ENCODE measurements at regions not wholly inside any gene's neighbourhood (a gene's known extent, or its start where the extent isn't known, plus 50 kb on each side); places are given as distances from the start of the nearest gene placed in this dataset.

- DNase-seq: no peak
These were observed 162.2 kb downstream of the OXSM start for GRCh38 chr3:25952133-25952532.

GRCh38 chr3:25957026-25957425, 167.1 kb downstream of the OXSM start:
- H3K27me3 ChIP-seq (ENCODE audit: control insufficient read depth, insufficient read depth, low read length): no peaks in the 10 kb centered on the region
- no peak for DNase-seq
- no peaks in the 10 kb centered on the region for H3K36me3 ChIP-seq (replicated peaks; ENCODE audit: control insufficient read depth, insufficient read depth, low read length)
- H3K4me3 ChIP-seq (ENCODE audit: insufficient read depth, low read depth, low read length): no peak overlapping the region

More at GRCh38 chr3:25952133-25952532, 162.2 kb downstream of the OXSM start:
- no peaks in the 10 kb centered on the region for H3K36me3 ChIP-seq (replicated peaks; ENCODE audit: control insufficient read depth, insufficient read depth, low read length)
- H3K27me3 ChIP-seq (ENCODE audit: control insufficient read depth, insufficient read depth, low read length): no peaks in the 10 kb centered on the region
- no peak overlapping the region for H3K4me3 ChIP-seq (ENCODE audit: insufficient read depth, low read depth, low read length)

- no peaks in the 10 kb centered on the region for H3K27me3 ChIP-seq (ENCODE audit: control insufficient read depth, insufficient read depth, low read length)
- no peaks in the 10 kb centered on the region for H3K36me3 ChIP-seq (replicated peaks; ENCODE audit: control insufficient read depth, insufficient read depth, low read length)
- DNase-seq: no peak
- no peak overlapping the region for H3K4me3 ChIP-seq (ENCODE audit: insufficient read depth, low read depth, low read length)
These were observed 170.9 kb downstream of the OXSM start for GRCh38 chr3:25960776-25961175.

GRCh38 chr3:25962255-25962654, 172.4 kb downstream of the OXSM start:
- no peak overlapping the region for H3K4me3 ChIP-seq (ENCODE audit: insufficient read depth, low read depth, low read length)
- H3K27me3 ChIP-seq (ENCODE audit: control insufficient read depth, insufficient read depth, low read length): no peaks in the 10 kb centered on the region
- DNase-seq: peak; percentile 28
- H3K36me3 ChIP-seq (replicated peaks; ENCODE audit: control insufficient read depth, insufficient read depth, low read length): no peaks in the 10 kb centered on the region

- DNase-seq: no peak
- no peaks in the 10 kb centered on the region for H3K36me3 ChIP-seq (replicated peaks; ENCODE audit: control insufficient read depth, insufficient read depth, low read length)
- H3K4me3 ChIP-seq (ENCODE audit: insufficient read depth, low read depth, low read length): no peak overlapping the region
- H3K27me3 ChIP-seq (ENCODE audit: control insufficient read depth, insufficient read depth, low read length): no peaks in the 10 kb centered on the region
These were observed 174.3 kb downstream of the OXSM start for GRCh38 chr3:25964141-25964540.

- Histone ChIP-seq H3K36me3 (replicated peaks; ENCODE audit: control insufficient read depth, insufficient read depth, low read length) (no peaks in the 10 kb centered on the region), H3K4me3 (ENCODE audit: insufficient read depth, low read depth, low read length) (no peak overlapping the region), H3K27me3 (ENCODE audit: control insufficient read depth, insufficient read depth, low read length) (no peaks in the 10 kb centered on the region)
- DNase-seq: no peak
These were observed 177.5 kb downstream of the OXSM start for GRCh38 chr3:25967385-25967784.

- H3K36me3 ChIP-seq (replicated peaks; ENCODE audit: control insufficient read depth, insufficient read depth, low read length): no peaks in the 10 kb centered on the region
- no peak overlapping the region for H3K4me3 ChIP-seq (ENCODE audit: insufficient read depth, low read depth, low read length)
- no peaks in the 10 kb centered on the region for H3K27me3 ChIP-seq (ENCODE audit: control insufficient read depth, insufficient read depth, low read length)
- no peak for DNase-seq
These were observed 181.8 kb downstream of the OXSM start for GRCh38 chr3:25971736-25972135.

- Histone ChIP-seq H3K27me3 (ENCODE audit: control insufficient read depth, insufficient read depth, low read length) (no peaks in the 10 kb centered on the region), H3K4me3 (ENCODE audit: insufficient read depth, low read depth, low read length) (no peak overlapping the region), H3K36me3 (replicated peaks; ENCODE audit: control insufficient read depth, insufficient read depth, low read length) (no peaks in the 10 kb centered on the region)
- DNase-seq: no peak
These were observed 183.2 kb downstream of the OXSM start for GRCh38 chr3:25973122-25973521.

GRCh38 chr3:25982756-25983155, 192.9 kb downstream of the OXSM start:
- Histone ChIP-seq H3K27me3 (ENCODE audit: control insufficient read depth, insufficient read depth, low read length) (no peaks in the 10 kb centered on the region), H3K4me3 (ENCODE audit: insufficient read depth, low read depth, low read length) (no peak overlapping the region), H3K36me3 (replicated peaks; ENCODE audit: control insufficient read depth, insufficient read depth, low read length) (no peaks in the 10 kb centered on the region)
- no peak for DNase-seq

GRCh38 chr3:25985621-25986020, 195.7 kb downstream of the OXSM start:
- no peaks in the 10 kb centered on the region for H3K27me3 ChIP-seq (ENCODE audit: control insufficient read depth, insufficient read depth, low read length)
- H3K36me3 ChIP-seq (replicated peaks; ENCODE audit: control insufficient read depth, insufficient read depth, low read length): no peaks in the 10 kb centered on the region
- no peak for DNase-seq
- H3K4me3 ChIP-seq (ENCODE audit: insufficient read depth, low read depth, low read length): no peak overlapping the region

GRCh38 chr3:25992606-25993005, 202.7 kb downstream of the OXSM start:
- Histone ChIP-seq H3K36me3 (replicated peaks; ENCODE audit: control insufficient read depth, insufficient read depth, low read length) (no peaks in the 10 kb centered on the region), H3K4me3 (ENCODE audit: insufficient read depth, low read depth, low read length) (no peak overlapping the region), H3K27me3 (ENCODE audit: control insufficient read depth, insufficient read depth, low read length) (no peaks in the 10 kb centered on the region)
- no peak for DNase-seq

- no peak overlapping the region for H3K4me3 ChIP-seq (ENCODE audit: insufficient read depth, low read depth, low read length)
These were observed 214.3 kb downstream of the OXSM start for GRCh38 chr3:26004172-26004571.

GRCh38 chr3:26011276-26011675, 221.4 kb downstream of the OXSM start:
- no peak overlapping the region for H3K4me3 ChIP-seq (ENCODE audit: insufficient read depth, low read depth, low read length)
- DNase-seq: no peak
- H3K27me3 ChIP-seq (ENCODE audit: control insufficient read depth, insufficient read depth, low read length): no peaks in the 10 kb centered on the region
- no peaks in the 10 kb centered on the region for H3K36me3 ChIP-seq (replicated peaks; ENCODE audit: control insufficient read depth, insufficient read depth, low read length)

More at GRCh38 chr3:26004172-26004571, 214.3 kb downstream of the OXSM start:
- H3K36me3 ChIP-seq (replicated peaks; ENCODE audit: control insufficient read depth, insufficient read depth, low read length): no peaks in the 10 kb centered on the region
- no peaks in the 10 kb centered on the region for H3K27me3 ChIP-seq (ENCODE audit: control insufficient read depth, insufficient read depth, low read length)
- no peak for DNase-seq

GRCh38 chr3:26012241-26012745, 222.4 kb downstream of the OXSM start:
- no peaks in the 10 kb centered on the region for H3K36me3 ChIP-seq (replicated peaks; ENCODE audit: control insufficient read depth, insufficient read depth, low read length)
- no peak overlapping the region for H3K4me3 ChIP-seq (ENCODE audit: insufficient read depth, low read depth, low read length)
- no peaks in the 10 kb centered on the region for H3K27me3 ChIP-seq (ENCODE audit: control insufficient read depth, insufficient read depth, low read length)
- DNase-seq: no peak

GRCh38 chr3:26015752-26016151, 225.9 kb downstream of the OXSM start:
- Histone ChIP-seq H3K4me3 (ENCODE audit: insufficient read depth, low read depth, low read length) (no peak overlapping the region), H3K36me3 (replicated peaks; ENCODE audit: control insufficient read depth, insufficient read depth, low read length) (no peaks in the 10 kb centered on the region), H3K27me3 (ENCODE audit: control insufficient read depth, insufficient read depth, low read length) (no peaks in the 10 kb centered on the region)
- DNase-seq: peak; percentile 18

GRCh38 chr3:26018889-26019288, 229.0 kb downstream of the OXSM start:
- Histone ChIP-seq H3K27me3 (ENCODE audit: control insufficient read depth, insufficient read depth, low read length) (no peaks in the 10 kb centered on the region), H3K4me3 (ENCODE audit: insufficient read depth, low read depth, low read length) (no peak overlapping the region), H3K36me3 (replicated peaks; ENCODE audit: control insufficient read depth, insufficient read depth, low read length) (no peaks in the 10 kb centered on the region)
- DNase-seq: no peak

All from H7 (cell line).